Endothelial cell of umbilical vein (primary cell): ENCODE measurements at regions not wholly inside any gene's neighbourhood (a gene's known extent, or its start where the extent isn't known, plus 50 kb on each side); places are given as distances from the start of the nearest gene placed in this dataset.

ENCODE experiments used
- BruUV-seq: library from RNA; stranded (reverse); fragments of 400-500 nt; replicated peaks from 2 replicates; lab custom pipeline; 2021; lab: Mats Ljungman, UMichigan
- CTCF ChIA-PET: fragments of 300-600, 350-600 bp; sonication (Branson Sonifier 250); formaldehyde crosslinking; loops from one replicate; lab custom pipeline; 2021; ENCODE audit warnings: antibody characterized with exemption, inconsistent platforms; lab: Charles Lee
- POLR2A ChIA-PET: fragments of 300-600, 350-600 bp; sonication (Branson Sonifier 250); formaldehyde crosslinking; loops from one replicate; lab custom pipeline; 2021; ENCODE audit warnings: antibody characterized with exemption, inconsistent platforms; lab: Charles Lee
- DNase-seq: peaks from one replicate; pipeline ENCODE4 v3.0.0-alpha.2; 2011; ENCODE audit warnings: low read depth, low spot score
- FAIRE-seq: peaks from 2 replicates; lab custom pipeline; 2011; peaks lifted over from hg19 to GRCh38; lab: Jason Lieb, UNC
- H2AFZ ChIP-seq: 2 replicates; pipeline ENCODE4 v1.6.0; 2012; ENCODE audit warnings: low read depth, low read length, control low read depth, inconsistent platforms
- H3K27ac ChIP-seq: 2 replicates; pipeline ENCODE4 v1.5.1; 2011; ENCODE audit warnings: low read depth, mild to moderate bottlenecking, control low read depth, low read length, moderate library complexity; ENCODE audit not compliant: insufficient read depth
- H3K27me3 ChIP-seq, 2 experiments: 2 replicates each; pipeline versions ENCODE4 v1.6.0 to v1.6.1; 2011; ENCODE audit warnings: low read length in 2 of 2, mixed read lengths in 1 of 2; ENCODE audit not compliant: control insufficient read depth in 2 of 2, insufficient read depth in 2 of 2
- H3K36me3 ChIP-seq, 2 experiments: 2 replicates in 1 of 2; 3 replicates in 1 of 2; pipeline ENCODE4 v1.5.1; 2011; ENCODE audit warnings: low read length in 2 of 2, mild to moderate bottlenecking in 1 of 2, moderate library complexity in 1 of 2; ENCODE audit not compliant: control insufficient read depth in 2 of 2, insufficient read depth in 2 of 2; ENCODE audit errors: extremely low read depth in 1 of 2
- H3K4me1 ChIP-seq: 3 replicates; pipeline ENCODE4 v1.5.1; 2011; ENCODE audit warnings: mild to moderate bottlenecking, low read length; ENCODE audit not compliant: control insufficient read depth, insufficient read depth; ENCODE audit errors: extremely low read depth
- H3K4me2 ChIP-seq: 2 replicates; pipeline ENCODE4 v1.6.1; 2011; ENCODE audit warnings: low read length, control low read depth, mixed read lengths; ENCODE audit not compliant: insufficient read depth
- H3K4me3 ChIP-seq, 3 experiments: fragments of 200-600 bp in 1 of 3; sonication (generic), shearing (Covaris generic) in 1 of 3; replicated peaks in 1 of 3; 2 replicates each; pipeline ENCODE4 v1.5.1; 2011 to 2016; ENCODE audit warnings: control low read depth in 3 of 3, low read length in 3 of 3, mild to moderate bottlenecking in 2 of 3, inconsistent platforms in 1 of 3, low read depth in 1 of 3, moderate library complexity in 1 of 3; ENCODE audit not compliant: insufficient read depth in 1 of 3
- H3K79me2 ChIP-seq: 2 replicates; pipeline ENCODE4 v1.6.0; 2012; ENCODE audit warnings: low read length, inconsistent platforms; ENCODE audit not compliant: control insufficient read depth, insufficient read depth
- H3K9ac ChIP-seq: replicated peaks from 2 replicates; pipeline ENCODE3; 2011; ENCODE audit warnings: low read length, control low read depth; ENCODE audit not compliant: insufficient read depth; ENCODE audit errors: extremely low read depth
- H3K9me1 ChIP-seq: replicated peaks from 3 replicates; pipeline ENCODE4 v1.6.0; 2011; ENCODE audit warnings: mild to moderate bottlenecking, low read length; ENCODE audit not compliant: control insufficient read depth, insufficient read depth; ENCODE audit errors: extremely low read depth
- H3K9me3 ChIP-seq: replicated peaks from 2 replicates; pipeline ENCODE4 v1.5.1; 2012; ENCODE audit warnings: low read length, inconsistent platforms; ENCODE audit not compliant: control insufficient read depth, insufficient read depth
- H4K20me1 ChIP-seq: replicated peaks from 2 replicates; pipeline ENCODE3; 2011; ENCODE audit warnings: mild to moderate bottlenecking, low read length; ENCODE audit not compliant: control insufficient read depth, insufficient read depth; ENCODE audit errors: extremely low read depth
- EZH2 ChIP-seq: IDR thresholded peaks from 2 replicates; pipeline ENCODE4 v1.6.1; 2012; ENCODE audit warnings: borderline replicate concordance, low read depth, mild to moderate bottlenecking, moderate library complexity, low read length, inconsistent platforms; ENCODE audit not compliant: severe bottlenecking
- FOS ChIP-seq: IDR thresholded peaks from 2 replicates; pipeline ENCODE4 v1.6.1; 2011; ENCODE audit warnings: mild to moderate bottlenecking, low read length, moderate library complexity, borderline replicate concordance; ENCODE audit not compliant: insufficient read depth
- GATA2 ChIP-seq: IDR thresholded peaks from 2 replicates; pipeline ENCODE4 v1.7.0; 2011; ENCODE audit warnings: low read depth, mild to moderate bottlenecking, moderate library complexity, mixed read lengths, low read length; ENCODE audit not compliant: insufficient read length, insufficient read depth
- JUN ChIP-seq: IDR thresholded peaks from 2 replicates; pipeline ENCODE4 v1.6.1; 2011; ENCODE audit warnings: borderline replicate concordance, low read depth; ENCODE audit not compliant: insufficient read length, insufficient read depth
- MYC ChIP-seq: IDR thresholded peaks from one replicate; pipeline ENCODE4 v1.6.1; 2011; ENCODE audit warnings: mild to moderate bottlenecking, low read depth, low read length
- POLR2A ChIP-seq: IDR thresholded peaks from 2 replicates; pipeline ENCODE4 v1.6.1; 2012; ENCODE audit warnings: low read depth, mild to moderate bottlenecking, control low read depth, low read length
- POLR2AphosphoS5 ChIP-seq: IDR thresholded peaks from 2 replicates; pipeline ENCODE4 v1.6.1; 2012; ENCODE audit warnings: low read depth, mild to moderate bottlenecking, control low read depth, low read length, moderate library complexity; ENCODE audit not compliant: insufficient read depth
- dilution Hi-C: fragments of 300-500 bp; cut with MboI; formaldehyde crosslinking; loops from one replicate; pipeline ENCODE4 v1.15.0; 2019; ENCODE audit warnings: low sequenced_read_pairs; ENCODE audit not compliant: extremely low pct_ligation_motif_present
- intact Hi-C: fragments of 100-400 bp; cut with micrococcal nuclease; formaldehyde crosslinking; loops from one replicate; pipeline ENCODE4 v1.10.0; 2022
- TF ChIP-seq, protein P1 (sequence below): IDR thresholded peaks from 2 replicates; pipeline ENCODE4 v1.6.1; 2011; ENCODE audit not compliant: insufficient read depth, insufficient read length
- TF ChIP-seq, protein P2 (sequence below), 2 donors: IDR thresholded peaks; 1 replicate in 1 of 2; 2 replicates in 1 of 2; pipeline ENCODE4 v1.5.1; 2011; ENCODE audit warnings: low read length in 2 of 2, mild to moderate bottlenecking in 2 of 2, moderate library complexity in 2 of 2, control low read depth in 1 of 2, inconsistent platforms in 1 of 2, low read depth in 1 of 2; ENCODE audit not compliant: insufficient read depth in 1 of 2; ENCODE audit errors: extremely low read depth in 1 of 2

DNA sequence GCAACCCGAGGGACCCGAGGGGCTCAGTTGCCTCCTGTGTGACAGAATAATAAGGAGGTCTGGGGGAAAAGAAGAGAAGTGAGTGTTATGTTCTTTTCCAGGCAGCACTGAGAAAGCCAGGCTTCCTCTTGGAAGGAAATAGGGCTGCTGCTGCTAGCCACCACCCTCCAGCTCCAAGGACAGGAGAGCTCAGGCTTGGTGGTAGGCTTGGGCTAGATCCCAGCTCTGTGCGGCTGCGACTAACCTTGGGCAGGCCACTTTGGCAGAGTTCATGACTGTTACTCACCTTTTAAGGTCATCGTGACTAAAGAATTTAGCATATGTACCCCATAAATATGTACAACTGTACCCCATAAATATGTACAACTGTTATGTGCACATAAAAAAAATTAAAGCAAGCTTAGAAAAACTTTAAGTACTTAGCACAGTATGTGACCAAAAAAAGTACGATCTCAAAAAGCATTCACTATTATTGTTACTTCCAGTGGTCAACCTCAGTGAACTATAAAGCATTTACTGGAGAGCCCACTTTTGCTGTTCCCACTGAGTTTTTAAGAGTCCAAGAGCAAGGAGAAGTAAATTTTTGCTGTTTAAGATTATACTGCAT is 124.7 kb upstream of the POU2AF2 start:
- H3K4me3 ChIP-seq = no peak overlapping the region
- no peak overlapping the region for H3K27ac ChIP-seq
- dilution Hi-C loops (no loop called here), intact Hi-C loops (no loop called here)
- no peak for FAIRE-seq
- ChIA-PET CTCF (no interaction called here), POLR2A (no interaction called here)
- no peak overlapping the region for H3K9ac ChIP-seq
- H3K4me1 ChIP-seq = no peaks in the 10 kb centered on the region
- no peaks in the 10 kb centered on the region for H3K9me1 ChIP-seq
- no peak overlapping the region for H2AFZ ChIP-seq
- no peaks in the 10 kb centered on the region for H3K79me2 ChIP-seq
- H3K4me2 ChIP-seq = no peak overlapping the region
- no peaks in the 10 kb centered on the region for H3K9me3 ChIP-seq
- H3K36me3 ChIP-seq = no peaks in the 10 kb centered on the region
- BruUV-seq = no TSS peak
- TF ChIP-seq EZH2 (no peak), GATA2 (no peak), MYC (no peak), JUN (no peak)
- no peaks in the 10 kb centered on the region for H3K27me3 ChIP-seq
- DNase-seq = no peak
- H4K20me1 ChIP-seq = no peaks in the 10 kb centered on the region

DNA sequence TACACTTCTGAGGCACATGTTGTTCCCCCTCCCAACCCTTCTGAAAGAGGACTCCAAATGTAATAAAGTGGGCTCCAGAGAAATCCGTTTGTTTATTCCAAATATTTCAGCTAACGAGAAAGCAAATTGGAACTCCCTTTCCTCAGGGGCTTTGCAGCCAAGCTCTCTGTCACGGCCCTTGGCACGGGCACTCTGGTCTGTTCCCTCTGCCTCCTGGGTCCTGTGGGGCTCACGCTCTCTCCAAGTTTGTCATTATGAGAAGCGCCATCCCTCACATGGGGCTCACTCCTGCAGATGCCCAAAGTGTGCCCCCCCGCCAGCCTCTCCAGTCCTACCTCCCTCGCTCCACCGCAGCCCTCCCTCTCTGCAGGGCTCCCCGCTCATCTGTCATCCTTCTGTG is 125.4 kb upstream of the POU2AF2 start:
- no peak for FAIRE-seq
- POLR2A ChIA-PET = no interaction called here
- H3K27me3 ChIP-seq = no peaks in the 10 kb centered on the region

More for the DNA sequence above, 125.4 kb upstream of the POU2AF2 start:
- no TSS peak for BruUV-seq
- H3K79me2 ChIP-seq = no peaks in the 10 kb centered on the region
- no peak for TF ChIP-seq POLR2AphosphoS5
- TF ChIP-seq FOS = no peak
- TF ChIP-seq MYC = no peak
- TF ChIP-seq, protein P1, sequence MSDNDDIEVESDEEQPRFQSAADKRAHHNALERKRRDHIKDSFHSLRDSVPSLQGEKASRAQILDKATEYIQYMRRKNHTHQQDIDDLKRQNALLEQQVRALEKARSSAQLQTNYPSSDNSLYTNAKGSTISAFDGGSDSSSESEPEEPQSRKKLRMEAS = no peak
- no peak for TF ChIP-seq GATA2
- TF ChIP-seq EZH2 = no peak
- TF ChIP-seq, protein P2, sequence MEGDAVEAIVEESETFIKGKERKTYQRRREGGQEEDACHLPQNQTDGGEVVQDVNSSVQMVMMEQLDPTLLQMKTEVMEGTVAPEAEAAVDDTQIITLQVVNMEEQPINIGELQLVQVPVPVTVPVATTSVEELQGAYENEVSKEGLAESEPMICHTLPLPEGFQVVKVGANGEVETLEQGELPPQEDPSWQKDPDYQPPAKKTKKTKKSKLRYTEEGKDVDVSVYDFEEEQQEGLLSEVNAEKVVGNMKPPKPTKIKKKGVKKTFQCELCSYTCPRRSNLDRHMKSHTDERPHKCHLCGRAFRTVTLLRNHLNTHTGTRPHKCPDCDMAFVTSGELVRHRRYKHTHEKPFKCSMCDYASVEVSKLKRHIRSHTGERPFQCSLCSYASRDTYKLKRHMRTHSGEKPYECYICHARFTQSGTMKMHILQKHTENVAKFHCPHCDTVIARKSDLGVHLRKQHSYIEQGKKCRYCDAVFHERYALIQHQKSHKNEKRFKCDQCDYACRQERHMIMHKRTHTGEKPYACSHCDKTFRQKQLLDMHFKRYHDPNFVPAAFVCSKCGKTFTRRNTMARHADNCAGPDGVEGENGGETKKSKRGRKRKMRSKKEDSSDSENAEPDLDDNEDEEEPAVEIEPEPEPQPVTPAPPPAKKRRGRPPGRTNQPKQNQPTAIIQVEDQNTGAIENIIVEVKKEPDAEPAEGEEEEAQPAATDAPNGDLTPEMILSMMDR (IDR thresholded peaks at IDR 0.05; ENCODE audit: extremely low read depth in 1 of 2, insufficient read depth in 1 of 2, low read depth in 1 of 2, low read length in 2 of 2) = no peak
- no peak for TF ChIP-seq JUN
- TF ChIP-seq POLR2A = no peak
- no peak overlapping the region for H3K9ac ChIP-seq
- intact Hi-C loops = no loop called here
- CTCF ChIA-PET = no interaction called here
- no peak overlapping the region for H3K27ac ChIP-seq
- DNase-seq = no peak
- no peaks in the 10 kb centered on the region for H3K9me3 ChIP-seq
- no peaks in the 10 kb centered on the region for H3K9me1 ChIP-seq
- no peak overlapping the region for H3K4me2 ChIP-seq
- no peak overlapping the region for H2AFZ ChIP-seq
- H4K20me1 ChIP-seq = no peaks in the 10 kb centered on the region
- H3K4me3 ChIP-seq = no peak overlapping the region
- H3K4me1 ChIP-seq = no peaks in the 10 kb centered on the region
- dilution Hi-C loops = no loop called here
- H3K36me3 ChIP-seq = no peaks in the 10 kb centered on the region
